ENCODE measurements at regions not wholly inside any gene's neighbourhood (a gene's known extent, or its start where the extent isn't known, plus 50 kb on each side); places are given as distances from the start of the nearest gene placed in this dataset.

- Histone ChIP-seq H3K27me3 (ENCODE audit: control insufficient read depth, insufficient read depth, low read length) (no peaks in the 10 kb centered on the region; the same call in 1 of the 2 replicates), H3K4me1 (ENCODE audit: control insufficient read depth, insufficient read depth, low read length) (peaks cover 8% of the 10 kb centered on the region), H3K27ac (ENCODE audit: low read length) (no peak overlapping the region), H3K9me3 (ENCODE audit: control insufficient read depth, insufficient read depth, low read depth, low read length) (no peaks in the 10 kb centered on the region), H3K36me3 (ENCODE audit: control insufficient read depth, insufficient read depth, low read length) (no peaks in the 10 kb centered on the region), H3K4me3 (ENCODE audit: low read depth in 2 of 2, low read length in 2 of 2) (no peak overlapping the region)
- DNase-seq (ENCODE audit: low read depth, low spot score): no peak
- ATAC-seq: no peak
- TF ChIP-seq TCF7L2 (IDR thresholded peaks at IDR 0.05; ENCODE audit: low read depth, low read length): no peak
- TF ChIP-seq, protein P1, sequence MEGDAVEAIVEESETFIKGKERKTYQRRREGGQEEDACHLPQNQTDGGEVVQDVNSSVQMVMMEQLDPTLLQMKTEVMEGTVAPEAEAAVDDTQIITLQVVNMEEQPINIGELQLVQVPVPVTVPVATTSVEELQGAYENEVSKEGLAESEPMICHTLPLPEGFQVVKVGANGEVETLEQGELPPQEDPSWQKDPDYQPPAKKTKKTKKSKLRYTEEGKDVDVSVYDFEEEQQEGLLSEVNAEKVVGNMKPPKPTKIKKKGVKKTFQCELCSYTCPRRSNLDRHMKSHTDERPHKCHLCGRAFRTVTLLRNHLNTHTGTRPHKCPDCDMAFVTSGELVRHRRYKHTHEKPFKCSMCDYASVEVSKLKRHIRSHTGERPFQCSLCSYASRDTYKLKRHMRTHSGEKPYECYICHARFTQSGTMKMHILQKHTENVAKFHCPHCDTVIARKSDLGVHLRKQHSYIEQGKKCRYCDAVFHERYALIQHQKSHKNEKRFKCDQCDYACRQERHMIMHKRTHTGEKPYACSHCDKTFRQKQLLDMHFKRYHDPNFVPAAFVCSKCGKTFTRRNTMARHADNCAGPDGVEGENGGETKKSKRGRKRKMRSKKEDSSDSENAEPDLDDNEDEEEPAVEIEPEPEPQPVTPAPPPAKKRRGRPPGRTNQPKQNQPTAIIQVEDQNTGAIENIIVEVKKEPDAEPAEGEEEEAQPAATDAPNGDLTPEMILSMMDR (IDR thresholded peaks at IDR 0.05): no peak
- no peak for TF ChIP-seq POLR2AphosphoS5 (IDR thresholded peaks at IDR 0.05; ENCODE audit: low read depth, low read length)
- no peak for TF ChIP-seq SIN3A (IDR thresholded peaks at IDR 0.05; ENCODE audit: borderline replicate concordance, insufficient read depth, low read depth, low read length)
- TF ChIP-seq, protein P2, sequence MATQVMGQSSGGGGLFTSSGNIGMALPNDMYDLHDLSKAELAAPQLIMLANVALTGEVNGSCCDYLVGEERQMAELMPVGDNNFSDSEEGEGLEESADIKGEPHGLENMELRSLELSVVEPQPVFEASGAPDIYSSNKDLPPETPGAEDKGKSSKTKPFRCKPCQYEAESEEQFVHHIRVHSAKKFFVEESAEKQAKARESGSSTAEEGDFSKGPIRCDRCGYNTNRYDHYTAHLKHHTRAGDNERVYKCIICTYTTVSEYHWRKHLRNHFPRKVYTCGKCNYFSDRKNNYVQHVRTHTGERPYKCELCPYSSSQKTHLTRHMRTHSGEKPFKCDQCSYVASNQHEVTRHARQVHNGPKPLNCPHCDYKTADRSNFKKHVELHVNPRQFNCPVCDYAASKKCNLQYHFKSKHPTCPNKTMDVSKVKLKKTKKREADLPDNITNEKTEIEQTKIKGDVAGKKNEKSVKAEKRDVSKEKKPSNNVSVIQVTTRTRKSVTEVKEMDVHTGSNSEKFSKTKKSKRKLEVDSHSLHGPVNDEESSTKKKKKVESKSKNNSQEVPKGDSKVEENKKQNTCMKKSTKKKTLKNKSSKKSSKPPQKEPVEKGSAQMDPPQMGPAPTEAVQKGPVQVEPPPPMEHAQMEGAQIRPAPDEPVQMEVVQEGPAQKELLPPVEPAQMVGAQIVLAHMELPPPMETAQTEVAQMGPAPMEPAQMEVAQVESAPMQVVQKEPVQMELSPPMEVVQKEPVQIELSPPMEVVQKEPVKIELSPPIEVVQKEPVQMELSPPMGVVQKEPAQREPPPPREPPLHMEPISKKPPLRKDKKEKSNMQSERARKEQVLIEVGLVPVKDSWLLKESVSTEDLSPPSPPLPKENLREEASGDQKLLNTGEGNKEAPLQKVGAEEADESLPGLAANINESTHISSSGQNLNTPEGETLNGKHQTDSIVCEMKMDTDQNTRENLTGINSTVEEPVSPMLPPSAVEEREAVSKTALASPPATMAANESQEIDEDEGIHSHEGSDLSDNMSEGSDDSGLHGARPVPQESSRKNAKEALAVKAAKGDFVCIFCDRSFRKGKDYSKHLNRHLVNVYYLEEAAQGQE (IDR thresholded peaks at IDR 0.05; ENCODE audit: insufficient read depth in 1 of 2, low read depth in 2 of 2, low read length in 1 of 2): no peak
- in situ Hi-C loops (cut with HindIII; ENCODE audit: low pct_unique_long_range_greater_than_20kb, low sequenced_read_pairs): no loop called here
- BruUV-seq (replicated peaks): no TSS peak
- ChIA-PET POLR2A (no interaction called here), CTCF (no interaction called here)
- intact Hi-C loops (cut with micrococcal nuclease; ENCODE audit: unreplicated experiment): no loop called here
Observed at GRCh38 chr15:69829974-69830373, 267.7 kb downstream of the TLE3 start.

- BruUV-seq (replicated peaks): no TSS peak
- CTCF ChIA-PET: no interaction called here
- Histone ChIP-seq H3K36me3 (ENCODE audit: control insufficient read depth, insufficient read depth, low read length) (no peaks in the 10 kb centered on the region), H3K4me3 (ENCODE audit: low read depth in 2 of 2, low read length in 2 of 2) (no peak overlapping the region), H3K9me3 (ENCODE audit: control insufficient read depth, insufficient read depth, low read depth, low read length) (no peaks in the 10 kb centered on the region), H3K4me1 (ENCODE audit: control insufficient read depth, insufficient read depth, low read length) (peaks cover 8% of the 10 kb centered on the region), H3K27me3 (ENCODE audit: control insufficient read depth, insufficient read depth, low read length) (no peaks in the 10 kb centered on the region; the same call in 1 of the 2 replicates), H3K27ac (ENCODE audit: low read length) (no peak overlapping the region)
- DNase-seq (ENCODE audit: low read depth, low spot score) (no peak), ATAC-seq (no peak)
- intact Hi-C loops (cut with micrococcal nuclease; ENCODE audit: unreplicated experiment) (no loop called here), in situ Hi-C loops (cut with HindIII; ENCODE audit: low pct_unique_long_range_greater_than_20kb, low sequenced_read_pairs) (no loop called here)
- POLR2A ChIA-PET: no interaction called here
- TF ChIP-seq SIN3A (IDR thresholded peaks at IDR 0.05; ENCODE audit: borderline replicate concordance, insufficient read depth, low read depth, low read length) (no peak), POLR2AphosphoS5 (IDR thresholded peaks at IDR 0.05; ENCODE audit: low read depth, low read length) (no peak), TCF7L2 (IDR thresholded peaks at IDR 0.05; ENCODE audit: low read depth, low read length) (no peak)
- TF ChIP-seq, protein P1 (IDR thresholded peaks at IDR 0.05): no peak
Observed at GRCh38 chr15:69830430-69830829, 267.3 kb downstream of the TLE3 start.
